GM18502 (cell line): ENCODE measurements at regions not wholly inside any gene's neighbourhood (a gene's known extent, or its start where the extent isn't known, plus 50 kb on each side); places are given as distances from the start of the nearest gene placed in this dataset.

ENCODE experiments used
- ATAC-seq: cut with Tn5 transposase; IDR thresholded peaks from one replicate; pipeline ENCODE4 v1.9.1; 2021; ENCODE audit warnings: mild to moderate bottlenecking; ENCODE audit not compliant: unreplicated experiment, poor library complexity

- ATAC-seq, result no peak
These were observed 73.4 kb downstream of the NTMT2 start for GRCh38 chr1:170219163-170219562.

- no peak for ATAC-seq
These were observed 75.3 kb downstream of the NTMT2 start for GRCh38 chr1:170221031-170221430.

- no peak for ATAC-seq
These were observed 75.7 kb downstream of the NTMT2 start for GRCh38 chr1:170221495-170221894.

GRCh38 chr1:170224469-170224868 is 78.7 kb downstream of the NTMT2 start:
- ATAC-seq, result no peak

- ATAC-seq, result no peak
These were observed 80.2 kb downstream of the NTMT2 start for GRCh38 chr1:170225781-170226530.

- ATAC-seq, result no peak
These were observed 81.0 kb downstream of the NTMT2 start for GRCh38 chr1:170226767-170227166.

- no peak for ATAC-seq
These were observed 84.6 kb downstream of the NTMT2 start for GRCh38 chr1:170230323-170230722.

GRCh38 chr1:170231662-170232061 is 85.9 kb downstream of the NTMT2 start:
- no peak for ATAC-seq

GRCh38 chr1:170238704-170239391 is 93.1 kb downstream of the NTMT2 start:
- no peak for ATAC-seq

- no peak for ATAC-seq
These were observed 93.7 kb downstream of the NTMT2 start for GRCh38 chr1:170239445-170239844.

GRCh38 chr1:170240409-170240808 is 94.7 kb downstream of the NTMT2 start:
- peak; percentile 100 for ATAC-seq

GRCh38 chr1:170241266-170241851 is 95.6 kb downstream of the NTMT2 start:
- no peak for ATAC-seq

- ATAC-seq, result peak; percentile 74
These were observed 102.2 kb downstream of the NTMT2 start for GRCh38 chr1:170247751-170248521.

GRCh38 chr1:170250531-170251276 is 104.9 kb downstream of the NTMT2 start:
- ATAC-seq, result no peak

- no peak for ATAC-seq
These were observed 107.3 kb downstream of the NTMT2 start for GRCh38 chr1:170252851-170253579.

GRCh38 chr1:170254371-170254770 is 108.6 kb downstream of the NTMT2 start:
- no peak for ATAC-seq

GRCh38 chr1:170261669-170262068 is 115.9 kb downstream of the NTMT2 start:
- ATAC-seq, result no peak

GRCh38 chr1:170262276-170262939 is 116.6 kb downstream of the NTMT2 start:
- no peak for ATAC-seq

- ATAC-seq, result no peak
These were observed 119.5 kb downstream of the NTMT2 start for GRCh38 chr1:170265234-170265633.
